ENCODE measurements at regions not wholly inside any gene's neighbourhood (a gene's known extent, or its start where the extent isn't known, plus 50 kb on each side); places are given as distances from the start of the nearest gene placed in this dataset.

- TF ChIP-seq EP300 (IDR thresholded peaks at IDR 0.05), result no peak
- TF ChIP-seq POLR2A (IDR thresholded peaks at IDR 0.05), result no peak
- TF ChIP-seq CTCF (IDR thresholded peaks at IDR 0.05), result no peak
- H3K27me3 ChIP-seq, result no peaks in the 10 kb centered on the region
- intact Hi-C loops (cut with DNase I), result loop anchor here in 1 of 4 donors (5.0 kb wide), 1 partner anchor 691 kb away; no protein-coding TSS in a partner anchor
Measured at GRCh38 chr9:13778631-13779030, 499.1 kb upstream of the MPDZ start.

GRCh38 chr9:13770956-13771355 is 491.5 kb upstream of the MPDZ start:
- WGBS, 3 donors, result 91 to 96% (median 95%) methylated on average over 3 of the region's 3 CpGs
- intact Hi-C loops (cut with DNase I), result no loop called here
- Histone ChIP-seq H3K4me3 (no peak overlapping the region), H3K27me3 (no peaks in the 10 kb centered on the region), H3K36me3 (no peaks in the 10 kb centered on the region), H3K27ac (no peak overlapping the region), H3K4me1 (ENCODE audit: insufficient read depth) (no peaks in the 10 kb centered on the region), H3K9me3 (no peaks in the 10 kb centered on the region)
- no peak for TF ChIP-seq CTCF (IDR thresholded peaks at IDR 0.05)
- no peak for TF ChIP-seq POLR2A (IDR thresholded peaks at IDR 0.05)
- TF ChIP-seq EP300 (IDR thresholded peaks at IDR 0.05), result no peak
- DNase-seq, result no peak

More at GRCh38 chr9:13778631-13779030, 499.1 kb upstream of the MPDZ start:
- Histone ChIP-seq H3K36me3 (no peaks in the 10 kb centered on the region), H3K27ac (no peak overlapping the region), H3K9me3 (no peaks in the 10 kb centered on the region), H3K4me1 (ENCODE audit: insufficient read depth) (no peaks in the 10 kb centered on the region), H3K4me3 (no peak overlapping the region)
- 46 to 57% (median 52%) methylated on average over 4 of the region's 4 CpGs for WGBS, 3 donors
- no peak for DNase-seq

GRCh38 chr9:13769641-13770040 is 490.1 kb upstream of the MPDZ start:
- Histone ChIP-seq H3K36me3 (no peaks in the 10 kb centered on the region), H3K9me3 (no peaks in the 10 kb centered on the region), H3K4me3 (no peak overlapping the region), H3K27me3 (no peaks in the 10 kb centered on the region), H3K27ac (no peak overlapping the region), H3K4me1 (ENCODE audit: insufficient read depth) (no peaks in the 10 kb centered on the region)
- 93 to 95% (median 94%) methylated on average over 1 of the region's 1 CpG for WGBS, 3 donors
- DNase-seq, result no peak
- TF ChIP-seq EP300 (IDR thresholded peaks at IDR 0.05) (no peak), CTCF (IDR thresholded peaks at IDR 0.05) (no peak), POLR2A (IDR thresholded peaks at IDR 0.05) (no peak)
- intact Hi-C loops (cut with DNase I), result no loop called here

- Histone ChIP-seq H3K4me1 (ENCODE audit: insufficient read depth) (no peaks in the 10 kb centered on the region), H3K4me3 (no peak overlapping the region), H3K9me3 (no peaks in the 10 kb centered on the region), H3K27ac (no peak overlapping the region), H3K27me3 (no peaks in the 10 kb centered on the region), H3K36me3 (no peaks in the 10 kb centered on the region)
- 90 to 95% (median 94%) methylated on average over 3 of the region's 3 CpGs for WGBS, 3 donors
- no peak for TF ChIP-seq CTCF (IDR thresholded peaks at IDR 0.05)
- TF ChIP-seq POLR2A (IDR thresholded peaks at IDR 0.05), result no peak
- no peak for TF ChIP-seq EP300 (IDR thresholded peaks at IDR 0.05)
- no peak for DNase-seq
- intact Hi-C loops (cut with DNase I), result no loop called here
Measured at GRCh38 chr9:13769006-13769405, 489.5 kb upstream of the MPDZ start.
